ENCODE measurements at regions not wholly inside any gene's neighbourhood (a gene's known extent, or its start where the extent isn't known, plus 50 kb on each side); places are given as distances from the start of the nearest gene placed in this dataset.

DNA sequence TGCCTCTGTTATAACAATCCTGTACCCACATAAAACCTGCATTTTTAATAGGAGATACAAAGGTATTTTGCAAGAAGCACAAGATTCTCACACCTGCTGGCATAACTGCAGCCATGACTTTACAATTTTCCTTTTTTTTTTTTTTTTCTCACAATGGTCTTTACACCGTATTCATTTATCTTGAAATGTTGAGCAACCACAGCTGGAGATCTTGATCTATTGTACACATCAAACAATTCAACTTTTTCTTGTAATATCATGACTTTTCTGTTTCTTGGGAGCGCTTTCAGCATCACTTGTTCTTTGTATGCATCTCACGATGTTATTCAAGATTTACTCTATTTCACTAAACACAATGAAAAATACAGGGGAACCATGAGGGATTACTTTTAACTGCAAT, 651.4 kb downstream of the KCNT2 start (continued):
- TF ChIP-seq CBX3 (IDR thresholded peaks at IDR 0.05; ENCODE audit: low read depth) = no peak
- TF ChIP-seq RAD21 (IDR thresholded peaks at IDR 0.05; ENCODE audit: low read depth) = no peak
- no peak for TF ChIP-seq ELF1 (IDR thresholded peaks at IDR 0.05; ENCODE audit: borderline replicate concordance, low read depth)

DNA sequence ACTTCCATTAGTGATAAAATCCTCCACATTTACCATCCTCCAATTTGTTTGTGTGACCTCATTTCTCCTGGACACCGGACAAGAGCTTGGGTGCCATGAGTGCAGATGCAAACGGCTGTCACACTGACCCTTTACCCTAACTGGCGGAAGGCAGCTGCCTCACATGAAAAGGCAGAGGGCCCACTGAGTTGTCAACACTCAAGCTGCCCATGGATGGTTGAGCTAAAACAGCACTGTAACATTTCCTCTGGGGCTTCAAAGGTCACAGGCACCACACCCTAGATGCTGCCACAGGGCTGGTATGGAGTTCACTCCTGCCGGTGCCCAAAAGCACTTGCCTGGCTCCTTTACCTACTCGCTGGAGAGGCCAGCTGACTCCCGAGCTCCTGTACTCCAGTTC, 653.4 kb downstream of the KCNT2 start:
- H4K20me1 ChIP-seq (ENCODE audit: insufficient read depth) = no peaks in the 10 kb centered on the region
- H3K79me2 ChIP-seq (ENCODE audit: insufficient read depth, low read length) = no peaks in the 10 kb centered on the region
- TF ChIP-seq ELF1 (IDR thresholded peaks at IDR 0.05; ENCODE audit: borderline replicate concordance, low read depth) (no peak), CEBPB (IDR thresholded peaks at IDR 0.05; ENCODE audit: low read depth) (no peak), ZNF274 (IDR thresholded peaks at IDR 0.05; ENCODE audit: low read depth, low read length) (no peak), EZH2phosphoT487 (IDR thresholded peaks at IDR 0.05; ENCODE audit: borderline replicate concordance) (no peak), TCF7L2 (IDR thresholded peaks at IDR 0.05; ENCODE audit: borderline replicate concordance, extremely low read depth, insufficient read depth, insufficient read length) (no peak), POLR2A (IDR thresholded peaks at IDR 0.05; ENCODE audit: borderline replicate concordance, extremely low read depth, insufficient read depth, insufficient read length) (no peak), JUND (IDR thresholded peaks at IDR 0.05) (no peak), CBX3 (IDR thresholded peaks at IDR 0.05; ENCODE audit: low read depth) (no peak), EZH2 (IDR thresholded peaks at IDR 0.05) (no peak)
- TF ChIP-seq, protein P1, sequence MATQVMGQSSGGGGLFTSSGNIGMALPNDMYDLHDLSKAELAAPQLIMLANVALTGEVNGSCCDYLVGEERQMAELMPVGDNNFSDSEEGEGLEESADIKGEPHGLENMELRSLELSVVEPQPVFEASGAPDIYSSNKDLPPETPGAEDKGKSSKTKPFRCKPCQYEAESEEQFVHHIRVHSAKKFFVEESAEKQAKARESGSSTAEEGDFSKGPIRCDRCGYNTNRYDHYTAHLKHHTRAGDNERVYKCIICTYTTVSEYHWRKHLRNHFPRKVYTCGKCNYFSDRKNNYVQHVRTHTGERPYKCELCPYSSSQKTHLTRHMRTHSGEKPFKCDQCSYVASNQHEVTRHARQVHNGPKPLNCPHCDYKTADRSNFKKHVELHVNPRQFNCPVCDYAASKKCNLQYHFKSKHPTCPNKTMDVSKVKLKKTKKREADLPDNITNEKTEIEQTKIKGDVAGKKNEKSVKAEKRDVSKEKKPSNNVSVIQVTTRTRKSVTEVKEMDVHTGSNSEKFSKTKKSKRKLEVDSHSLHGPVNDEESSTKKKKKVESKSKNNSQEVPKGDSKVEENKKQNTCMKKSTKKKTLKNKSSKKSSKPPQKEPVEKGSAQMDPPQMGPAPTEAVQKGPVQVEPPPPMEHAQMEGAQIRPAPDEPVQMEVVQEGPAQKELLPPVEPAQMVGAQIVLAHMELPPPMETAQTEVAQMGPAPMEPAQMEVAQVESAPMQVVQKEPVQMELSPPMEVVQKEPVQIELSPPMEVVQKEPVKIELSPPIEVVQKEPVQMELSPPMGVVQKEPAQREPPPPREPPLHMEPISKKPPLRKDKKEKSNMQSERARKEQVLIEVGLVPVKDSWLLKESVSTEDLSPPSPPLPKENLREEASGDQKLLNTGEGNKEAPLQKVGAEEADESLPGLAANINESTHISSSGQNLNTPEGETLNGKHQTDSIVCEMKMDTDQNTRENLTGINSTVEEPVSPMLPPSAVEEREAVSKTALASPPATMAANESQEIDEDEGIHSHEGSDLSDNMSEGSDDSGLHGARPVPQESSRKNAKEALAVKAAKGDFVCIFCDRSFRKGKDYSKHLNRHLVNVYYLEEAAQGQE (IDR thresholded peaks at IDR 0.05; ENCODE audit: low read depth) = no peak
- TF ChIP-seq, protein P2, sequence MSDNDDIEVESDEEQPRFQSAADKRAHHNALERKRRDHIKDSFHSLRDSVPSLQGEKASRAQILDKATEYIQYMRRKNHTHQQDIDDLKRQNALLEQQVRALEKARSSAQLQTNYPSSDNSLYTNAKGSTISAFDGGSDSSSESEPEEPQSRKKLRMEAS (IDR thresholded peaks at IDR 0.05) = no peak
- TF ChIP-seq, protein P3, sequence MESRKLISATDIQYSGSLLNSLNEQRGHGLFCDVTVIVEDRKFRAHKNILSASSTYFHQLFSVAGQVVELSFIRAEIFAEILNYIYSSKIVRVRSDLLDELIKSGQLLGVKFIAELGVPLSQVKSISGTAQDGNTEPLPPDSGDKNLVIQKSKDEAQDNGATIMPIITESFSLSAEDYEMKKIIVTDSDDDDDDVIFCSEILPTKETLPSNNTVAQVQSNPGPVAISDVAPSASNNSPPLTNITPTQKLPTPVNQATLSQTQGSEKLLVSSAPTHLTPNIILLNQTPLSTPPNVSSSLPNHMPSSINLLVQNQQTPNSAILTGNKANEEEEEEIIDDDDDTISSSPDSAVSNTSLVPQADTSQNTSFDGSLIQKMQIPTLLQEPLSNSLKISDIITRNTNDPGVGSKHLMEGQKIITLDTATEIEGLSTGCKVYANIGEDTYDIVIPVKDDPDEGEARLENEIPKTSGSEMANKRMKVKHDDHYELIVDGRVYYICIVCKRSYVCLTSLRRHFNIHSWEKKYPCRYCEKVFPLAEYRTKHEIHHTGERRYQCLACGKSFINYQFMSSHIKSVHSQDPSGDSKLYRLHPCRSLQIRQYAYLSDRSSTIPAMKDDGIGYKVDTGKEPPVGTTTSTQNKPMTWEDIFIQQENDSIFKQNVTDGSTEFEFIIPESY (IDR thresholded peaks at IDR 0.05; ENCODE audit: extremely low read depth, insufficient replicate concordance, low read length) = no peak
- no peaks in the 10 kb centered on the region for H3K4me1 ChIP-seq (ENCODE audit: control insufficient read depth in 1 of 2, insufficient read depth in 2 of 2, low read length in 2 of 2)
- no peak for DNase-seq (ENCODE audit: low read depth, low spot score)
- no peak overlapping the region for H3K4me3 ChIP-seq (replicated peaks in 1 of 2; ENCODE audit: low read depth in 1 of 2, low read length in 2 of 2)
- POLR2A ChIA-PET = no interaction called here
- no peaks in the 10 kb centered on the region for H3K36me3 ChIP-seq (ENCODE audit: control insufficient read depth in 1 of 2, insufficient read depth in 2 of 2, low read length in 2 of 2)
- intact Hi-C loops (cut with micrococcal nuclease) = no loop called here
- H3K9me3 ChIP-seq (ENCODE audit: control insufficient read depth in 1 of 2, insufficient read depth in 1 of 2, low read depth in 1 of 2, low read length in 2 of 2) = no peaks in the 10 kb centered on the region
- BruUV-seq (replicated peaks) = no TSS peak
- H3K4me2 ChIP-seq (ENCODE audit: low read length) = no peak overlapping the region
- CTCF ChIA-PET = no interaction called here
- H3K27ac ChIP-seq (ENCODE audit: low read depth, low read length) = no peak overlapping the region
- H2AFZ ChIP-seq (ENCODE audit: low read depth, low read length, poor library complexity, severe bottlenecking) = no peak overlapping the region
- peaks cover 5% of the 10 kb centered on the region; the same call in 1 of the 2 replicates for H3K9me2 ChIP-seq (ENCODE audit: insufficient read depth)
- RAD21 ChIA-PET (ENCODE audit: low non-redundant PET in 1 of 2, low total read pairs in 2 of 2, uncharacterized antibody in 2 of 2, unreplicated experiment in 2 of 2) = no interaction called here
- no peak overlapping the region for H3K9ac ChIP-seq (ENCODE audit: low read length)
- no peak for ATAC-seq
- no peaks in the 10 kb centered on the region for H3K27me3 ChIP-seq (ENCODE audit: insufficient read depth, low read length)

Data from HCT116 (cell line).